Right kidney (tissue), 1 donor: ENCODE measurements at regions not wholly inside any gene's neighbourhood (a gene's known extent, or its start where the extent isn't known, plus 50 kb on each side); places are given as distances from the start of the nearest gene placed in this dataset.

Experiments
- DNase-seq: peaks from one replicate; pipeline ENCODE4 v3.0.0-alpha.2; 2016

GRCh38 chr2:8019934-8020333, 661.9 kb upstream of the ID2 start:
- no peak for DNase-seq

GRCh38 chr2:8021921-8022320, 659.9 kb upstream of the ID2 start:
- DNase-seq = no peak

- no peak for DNase-seq
Measured at GRCh38 chr2:8022908-8023640, 658.8 kb upstream of the ID2 start.

GRCh38 chr2:8024506-8024905, 657.4 kb upstream of the ID2 start:
- no peak for DNase-seq

- no peak for DNase-seq
Measured at GRCh38 chr2:8026381-8026780, 655.5 kb upstream of the ID2 start.

- no peak for DNase-seq
Measured at GRCh38 chr2:8027387-8027786, 654.5 kb upstream of the ID2 start.

- DNase-seq = no peak
Measured at GRCh38 chr2:8028036-8028435, 653.8 kb upstream of the ID2 start.

- no peak for DNase-seq
Measured at GRCh38 chr2:8028436-8028835, 653.4 kb upstream of the ID2 start.

GRCh38 chr2:8028981-8029380, 652.9 kb upstream of the ID2 start:
- no peak for DNase-seq

- no peak for DNase-seq
Measured at GRCh38 chr2:8030573-8031303, 651.1 kb upstream of the ID2 start.

GRCh38 chr2:8031370-8031769, 650.5 kb upstream of the ID2 start:
- no peak for DNase-seq

GRCh38 chr2:8033546-8034096, 648.2 kb upstream of the ID2 start:
- DNase-seq = no peak

- no peak for DNase-seq
Measured at GRCh38 chr2:8036366-8036765, 645.5 kb upstream of the ID2 start.

- DNase-seq = no peak
Measured at GRCh38 chr2:8039732-8040131, 642.1 kb upstream of the ID2 start.

GRCh38 chr2:8043295-8043694, 638.6 kb upstream of the ID2 start:
- no peak for DNase-seq

GRCh38 chr2:8044046-8044594, 637.7 kb upstream of the ID2 start:
- no peak for DNase-seq

- no peak for DNase-seq
Measured at GRCh38 chr2:8045081-8045614, 636.7 kb upstream of the ID2 start.

GRCh38 chr2:8046849-8047248, 635.0 kb upstream of the ID2 start:
- DNase-seq = no peak

- DNase-seq = peak; percentile 8
Measured at GRCh38 chr2:8049176-8049575, 632.7 kb upstream of the ID2 start.

- no peak for DNase-seq
Measured at GRCh38 chr2:8049851-8050571, 631.8 kb upstream of the ID2 start.

- no peak for DNase-seq
Measured at GRCh38 chr2:8053216-8053615, 628.6 kb upstream of the ID2 start.

GRCh38 chr2:8054070-8054469, 627.8 kb upstream of the ID2 start:
- DNase-seq = no peak

GRCh38 chr2:8058652-8059051, 623.2 kb upstream of the ID2 start:
- no peak for DNase-seq
